ENCODE measurements at regions not wholly inside any gene's neighbourhood (a gene's known extent, or its start where the extent isn't known, plus 50 kb on each side); places are given as distances from the start of the nearest gene placed in this dataset.

- TF ChIP-seq, protein P1, sequence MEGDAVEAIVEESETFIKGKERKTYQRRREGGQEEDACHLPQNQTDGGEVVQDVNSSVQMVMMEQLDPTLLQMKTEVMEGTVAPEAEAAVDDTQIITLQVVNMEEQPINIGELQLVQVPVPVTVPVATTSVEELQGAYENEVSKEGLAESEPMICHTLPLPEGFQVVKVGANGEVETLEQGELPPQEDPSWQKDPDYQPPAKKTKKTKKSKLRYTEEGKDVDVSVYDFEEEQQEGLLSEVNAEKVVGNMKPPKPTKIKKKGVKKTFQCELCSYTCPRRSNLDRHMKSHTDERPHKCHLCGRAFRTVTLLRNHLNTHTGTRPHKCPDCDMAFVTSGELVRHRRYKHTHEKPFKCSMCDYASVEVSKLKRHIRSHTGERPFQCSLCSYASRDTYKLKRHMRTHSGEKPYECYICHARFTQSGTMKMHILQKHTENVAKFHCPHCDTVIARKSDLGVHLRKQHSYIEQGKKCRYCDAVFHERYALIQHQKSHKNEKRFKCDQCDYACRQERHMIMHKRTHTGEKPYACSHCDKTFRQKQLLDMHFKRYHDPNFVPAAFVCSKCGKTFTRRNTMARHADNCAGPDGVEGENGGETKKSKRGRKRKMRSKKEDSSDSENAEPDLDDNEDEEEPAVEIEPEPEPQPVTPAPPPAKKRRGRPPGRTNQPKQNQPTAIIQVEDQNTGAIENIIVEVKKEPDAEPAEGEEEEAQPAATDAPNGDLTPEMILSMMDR (conservative IDR thresholded peaks at IDR 0.05; ENCODE audit: control insufficient read depth, insufficient read depth, low read depth, low read length) = no peak
- no peak for DNase-seq (ENCODE audit: low read depth)
- H3K4me3 ChIP-seq (ENCODE audit: control insufficient read depth, low read depth, low read length) = no peak overlapping the region
These were observed 211.0 kb upstream of the ADAMTS16 start for GRCh38 chr5:4929092-4929655.

GRCh38 chr5:4939042-4939781 is 200.9 kb upstream of the ADAMTS16 start:
- TF ChIP-seq, protein P1 (conservative IDR thresholded peaks at IDR 0.05; ENCODE audit: control insufficient read depth, insufficient read depth, low read depth, low read length) = no peak
- DNase-seq (ENCODE audit: low read depth) = no peak
- no peak overlapping the region for H3K4me3 ChIP-seq (ENCODE audit: control insufficient read depth, low read depth, low read length)

DNA sequence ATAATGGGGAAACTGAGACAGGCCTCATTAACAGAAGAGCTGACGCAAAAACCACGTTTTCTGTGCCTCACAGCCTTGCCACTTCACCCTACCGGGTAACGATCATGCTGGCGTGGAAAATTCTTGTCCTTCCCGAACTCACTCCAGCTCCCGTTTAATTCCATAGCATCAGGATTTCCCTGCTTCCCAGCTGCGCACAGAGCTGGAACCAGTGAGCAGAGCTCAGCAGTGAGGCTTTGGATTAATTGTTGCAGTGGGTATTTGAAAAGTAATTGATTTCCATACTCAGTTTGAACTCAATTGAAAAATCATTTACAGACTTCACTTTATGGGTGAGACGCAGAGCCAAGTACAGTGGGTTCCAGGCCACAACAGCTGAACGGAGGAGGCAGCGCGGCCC is 199.0 kb upstream of the ADAMTS16 start:
- TF ChIP-seq, protein P1 (conservative IDR thresholded peaks at IDR 0.05; ENCODE audit: control insufficient read depth, insufficient read depth, low read depth, low read length) = no peak
- H3K4me3 ChIP-seq (ENCODE audit: control insufficient read depth, low read depth, low read length) = no peak overlapping the region
- DNase-seq (ENCODE audit: low read depth) = no peak

- TF ChIP-seq, protein P1 (conservative IDR thresholded peaks at IDR 0.05; ENCODE audit: control insufficient read depth, insufficient read depth, low read depth, low read length) = peak; percentile 58
- H3K4me3 ChIP-seq (ENCODE audit: control insufficient read depth, low read depth, low read length) = no peak overlapping the region
- DNase-seq (ENCODE audit: low read depth) = no peak
These were observed 197.9 kb upstream of the ADAMTS16 start for GRCh38 chr5:4941957-4942830.

GRCh38 chr5:4942831-4943178 is 197.3 kb upstream of the ADAMTS16 start:
- TF ChIP-seq, protein P1 (conservative IDR thresholded peaks at IDR 0.05; ENCODE audit: control insufficient read depth, insufficient read depth, low read depth, low read length) = no peak
- DNase-seq (ENCODE audit: low read depth) = no peak

GRCh38 chr5:4945296-4945695 is 194.8 kb upstream of the ADAMTS16 start:
- no peak overlapping the region for H3K4me3 ChIP-seq (ENCODE audit: control insufficient read depth, low read depth, low read length)
- TF ChIP-seq, protein P1 (conservative IDR thresholded peaks at IDR 0.05; ENCODE audit: control insufficient read depth, insufficient read depth, low read depth, low read length) = no peak
- no peak for DNase-seq (ENCODE audit: low read depth)

More at GRCh38 chr5:4942831-4943178, 197.3 kb upstream of the ADAMTS16 start:
- H3K4me3 ChIP-seq (ENCODE audit: control insufficient read depth, low read depth, low read length) = no peak overlapping the region
